WTC11 (cell line): ENCODE measurements at regions not wholly inside any gene's neighbourhood (a gene's known extent, or its start where the extent isn't known, plus 50 kb on each side); places are given as distances from the start of the nearest gene placed in this dataset.

Experiments used
- ATAC-seq: fragments of 200-7000 bp; cut with Tn5 transposase; 2 replicates; pipeline ENCODE4 v1.10.0; 2021; ENCODE audit warnings: mild to moderate bottlenecking, moderate library complexity
- CTCF ChIA-PET: fragments of 300-600 bp; sonication (Branson Sonifier 250); formaldehyde crosslinking; loops from one replicate; lab custom pipeline; 2021; ENCODE audit warnings: antibody characterized with exemption; lab: Charles Lee
- POLR2A ChIA-PET: fragments of 350-600 bp; sonication (Branson Sonifier 250); formaldehyde crosslinking; loops from one replicate; lab custom pipeline; 2021; ENCODE audit warnings: antibody characterized with exemption; lab: Charles Lee
- DNase-seq: peaks from one replicate; pipeline ENCODE4 v3.0.0; 2021; ENCODE audit warnings: low spot score
- H3K27ac Mint-ChIP-seq: 2 replicates; pipeline ENCODE4 v1.8.0; 2021; ENCODE audit warnings: mixed read lengths
- H3K27me3 Mint-ChIP-seq: 2 replicates; pipeline ENCODE4 v1.8.0; 2021; ENCODE audit warnings: low read depth, mild to moderate bottlenecking, moderate library complexity, mixed read lengths
- H3K36me3 Mint-ChIP-seq: 2 replicates; pipeline ENCODE4 v1.8.0; 2021; ENCODE audit warnings: mixed read lengths
- H3K4me1 Mint-ChIP-seq: 2 replicates; pipeline ENCODE4 v1.8.0; 2022; ENCODE audit warnings: mixed read lengths
- H3K4me3 Mint-ChIP-seq: 2 replicates; pipeline ENCODE4 v1.8.0; 2021; ENCODE audit warnings: mild to moderate bottlenecking, moderate library complexity, mixed read lengths
- H3K9me3 Mint-ChIP-seq: 2 replicates; pipeline ENCODE4 v1.8.0; 2021; ENCODE audit warnings: mixed read lengths
- JAZF1 ChIP-seq: fragments of 250-450 bp; sonication (Bioruptor Pico); IDR thresholded peaks from 2 replicates; pipeline ENCODE4 v1.9.0; 2021; ENCODE audit warnings: moderate library complexity, mild to moderate bottlenecking, inconsistent platforms
- RELA ChIP-seq: sonication (generic); formaldehyde crosslinking; IDR thresholded peaks from 2 replicates; pipeline ENCODE4 v1.8.1; 2022; ENCODE audit warnings: missing genetic modification reagents, mild to moderate bottlenecking, borderline replicate concordance
- SMAD4 ChIP-seq: sonication (generic); formaldehyde crosslinking; IDR thresholded peaks from 2 replicates; pipeline ENCODE4 v1.8.0; 2022; ENCODE audit warnings: mild to moderate bottlenecking, missing genetic modification reagents
- TCF7 ChIP-seq: sonication (generic); formaldehyde crosslinking; IDR thresholded peaks from 2 replicates; pipeline ENCODE4 v1.8.0; 2022; ENCODE audit warnings: mild to moderate bottlenecking, low read depth, missing genetic modification reagents, moderate library complexity
- ZNF219 ChIP-seq: sonication (generic); formaldehyde crosslinking; IDR thresholded peaks from 2 replicates; pipeline ENCODE4 v1.8.0; 2023; ENCODE audit warnings: missing genetic modification reagents, mild to moderate bottlenecking, borderline replicate concordance
- ZNF317 ChIP-seq: sonication (generic); formaldehyde crosslinking; IDR thresholded peaks from 2 replicates; pipeline ENCODE4 v1.8.1; 2023; ENCODE audit warnings: low read depth, mild to moderate bottlenecking, moderate library complexity, missing genetic modification reagents, borderline replicate concordance
- ZNF396 ChIP-seq: fragments of 250-450 bp; sonication (Bioruptor Pico); IDR thresholded peaks from 2 replicates; pipeline ENCODE4 v1.8.0; 2021; ENCODE audit warnings: mild to moderate bottlenecking, moderate library complexity, borderline replicate concordance
- ZNF423 ChIP-seq: fragments of 250-450 bp; sonication (Bioruptor Pico); IDR thresholded peaks from 2 replicates; pipeline ENCODE4 v2.1.2; 2022; ENCODE audit warnings: mild to moderate bottlenecking, moderate library complexity
- ZNF671 ChIP-seq: fragments of 250-450 bp; sonication (Bioruptor Pico); IDR thresholded peaks from 2 replicates; pipeline ENCODE4 v1.8.0; 2021; ENCODE audit warnings: mild to moderate bottlenecking
- TF ChIP-seq, protein P1 (sequence below): fragments of 250-450 bp; sonication (Bioruptor Pico); conservative IDR thresholded peaks from 2 replicates; pipeline ENCODE4 v1.9.0; 2021; ENCODE audit warnings: mild to moderate bottlenecking
- TF ChIP-seq, protein P2 (sequence below): sonication (generic); formaldehyde crosslinking; IDR thresholded peaks from 2 replicates; pipeline ENCODE4 v1.8.0; 2023; ENCODE audit warnings: mild to moderate bottlenecking, missing genetic modification reagents
- TF ChIP-seq, protein P3 (sequence below): fragments of 250-450 bp; sonication (Bioruptor Pico); IDR thresholded peaks from 2 replicates; pipeline ENCODE4 v2.1.2; 2022; ENCODE audit warnings: mild to moderate bottlenecking, moderate library complexity
- TF ChIP-seq, protein P4 (sequence below): sonication (generic); formaldehyde crosslinking; IDR thresholded peaks from 2 replicates; pipeline ENCODE4 v1.8.0; 2023; ENCODE audit warnings: missing genetic modification reagents, mild to moderate bottlenecking, borderline replicate concordance
- TF ChIP-seq, protein P5 (sequence below): sonication (generic); formaldehyde crosslinking; IDR thresholded peaks from 2 replicates; pipeline ENCODE4 v1.8.0; 2022; ENCODE audit warnings: mild to moderate bottlenecking, missing genetic modification reagents
- TF ChIP-seq, protein P6 (sequence below): sonication (generic); formaldehyde crosslinking; IDR thresholded peaks from 2 replicates; pipeline ENCODE4 v1.8.1; 2022; ENCODE audit warnings: mild to moderate bottlenecking, missing genetic modification reagents, moderate library complexity, borderline replicate concordance

DNA sequence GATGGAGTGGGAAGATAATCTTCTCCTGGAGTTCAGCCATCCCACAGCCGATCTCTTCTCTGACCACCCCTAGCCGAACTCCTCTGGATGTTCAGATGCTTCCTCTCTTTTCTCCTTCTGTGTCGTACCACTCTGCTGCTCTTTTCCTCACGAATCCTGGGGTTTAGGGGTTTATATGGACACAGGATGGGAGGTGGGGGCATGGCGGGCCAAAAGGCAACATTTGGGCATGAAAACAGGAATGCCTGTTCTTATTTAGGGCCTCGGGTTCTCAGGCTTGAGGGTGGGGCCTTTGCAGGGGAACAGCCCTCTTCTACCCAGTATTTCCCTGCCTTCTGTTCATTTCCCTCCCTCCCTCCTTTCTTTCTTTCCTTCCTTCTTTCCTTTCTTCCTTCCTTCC lies 112.7 kb downstream of the SLC35B3 start:
- Mint-ChIP-seq H3K27ac (no peak overlapping the region), H3K4me1 (no peaks in the 10 kb centered on the region), H3K4me3 (no peak overlapping the region), H3K27me3 (no peaks in the 10 kb centered on the region), H3K36me3 (no peaks in the 10 kb centered on the region), H3K9me3 (no peaks in the 10 kb centered on the region)
- ATAC-seq (no peak), DNase-seq (no peak)
- CTCF ChIA-PET = no interaction called here
- no peak for TF ChIP-seq SMAD4 (CRISPR knock-in tag)
- TF ChIP-seq ZNF671 = no peak
- TF ChIP-seq ZNF219 (CRISPR knock-in tag) = no peak
- no peak for TF ChIP-seq ZNF396
- TF ChIP-seq, protein P1, sequence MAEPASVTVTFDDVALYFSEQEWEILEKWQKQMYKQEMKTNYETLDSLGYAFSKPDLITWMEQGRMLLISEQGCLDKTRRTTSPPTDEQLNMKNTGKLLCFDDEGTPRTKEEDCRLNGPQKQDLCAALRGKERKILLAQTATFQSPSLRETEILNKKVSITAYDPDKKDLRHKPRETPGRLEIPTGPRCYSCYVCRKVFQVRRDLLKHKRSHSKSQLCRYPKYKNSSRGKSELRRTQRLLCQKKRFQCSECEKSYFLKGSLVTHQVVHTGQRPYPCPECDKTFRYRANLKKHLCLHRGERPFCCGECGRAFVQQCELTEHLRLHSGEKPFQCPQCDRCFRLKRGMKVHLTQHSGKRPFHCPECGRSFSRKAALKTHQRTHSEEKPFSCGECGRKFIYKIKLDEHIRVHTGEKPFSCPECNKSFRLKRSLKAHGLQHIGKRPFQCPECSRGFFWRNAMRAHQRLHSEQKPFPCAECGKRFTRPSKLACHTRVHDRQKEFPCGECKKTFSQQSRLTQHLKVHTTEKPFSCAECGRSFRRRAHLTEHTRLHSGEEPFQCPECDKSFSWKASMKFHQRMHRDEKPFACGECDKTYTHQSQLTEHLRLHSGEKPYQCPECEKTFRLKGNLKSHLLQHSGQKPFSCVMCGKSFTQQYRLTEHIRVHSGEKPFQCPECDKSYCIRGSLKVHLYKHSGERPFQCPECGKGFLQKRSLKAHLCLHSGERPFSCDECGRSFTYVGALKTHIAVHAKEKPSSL (CRISPR knock-in tag) = no peak
- POLR2A ChIA-PET = no interaction called here

DNA sequence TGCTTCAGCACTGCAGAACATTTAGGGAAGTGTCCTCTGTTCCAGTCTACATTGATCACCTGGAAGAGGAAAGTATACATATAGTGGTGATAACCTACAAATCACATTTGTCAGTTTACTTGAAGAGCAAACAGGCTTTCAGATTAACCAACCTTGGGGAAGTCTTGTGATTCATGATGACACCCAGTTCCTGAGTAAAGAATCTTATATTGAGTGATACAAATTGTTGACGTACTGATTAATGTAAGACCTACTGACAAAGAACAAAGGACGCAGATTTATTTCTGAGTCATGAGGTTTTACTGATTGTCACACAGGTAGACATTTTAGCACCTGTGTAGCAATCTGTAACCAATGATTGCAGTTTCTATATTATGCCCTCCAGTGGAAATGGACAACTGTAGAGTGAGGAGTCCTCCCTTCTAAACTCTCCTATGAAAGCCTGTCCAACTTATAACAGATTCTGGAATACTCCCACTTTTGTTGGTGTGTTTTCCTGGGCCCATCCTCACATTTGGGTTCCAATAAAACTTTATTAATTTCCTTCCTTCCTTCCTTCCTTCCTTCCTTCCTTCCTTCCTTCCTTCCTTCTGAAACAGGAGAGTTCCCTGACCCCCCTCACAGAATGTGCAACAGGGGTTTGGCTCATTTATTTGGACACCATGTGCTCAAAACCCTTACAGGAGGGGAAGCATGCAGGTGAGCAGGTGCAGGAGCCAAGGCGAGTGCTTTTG lies 113.5 kb downstream of the SLC35B3 start:
- Mint-ChIP-seq H3K27ac (no peak overlapping the region), H3K27me3 (no peaks in the 10 kb centered on the region), H3K4me1 (no peaks in the 10 kb centered on the region), H3K9me3 (no peaks in the 10 kb centered on the region), H3K36me3 (no peaks in the 10 kb centered on the region), H3K4me3 (no peak overlapping the region)
- ChIA-PET POLR2A (no interaction called here), CTCF (no interaction called here)
- ATAC-seq = no peak
- no peak for DNase-seq
- TF ChIP-seq, protein P2, sequence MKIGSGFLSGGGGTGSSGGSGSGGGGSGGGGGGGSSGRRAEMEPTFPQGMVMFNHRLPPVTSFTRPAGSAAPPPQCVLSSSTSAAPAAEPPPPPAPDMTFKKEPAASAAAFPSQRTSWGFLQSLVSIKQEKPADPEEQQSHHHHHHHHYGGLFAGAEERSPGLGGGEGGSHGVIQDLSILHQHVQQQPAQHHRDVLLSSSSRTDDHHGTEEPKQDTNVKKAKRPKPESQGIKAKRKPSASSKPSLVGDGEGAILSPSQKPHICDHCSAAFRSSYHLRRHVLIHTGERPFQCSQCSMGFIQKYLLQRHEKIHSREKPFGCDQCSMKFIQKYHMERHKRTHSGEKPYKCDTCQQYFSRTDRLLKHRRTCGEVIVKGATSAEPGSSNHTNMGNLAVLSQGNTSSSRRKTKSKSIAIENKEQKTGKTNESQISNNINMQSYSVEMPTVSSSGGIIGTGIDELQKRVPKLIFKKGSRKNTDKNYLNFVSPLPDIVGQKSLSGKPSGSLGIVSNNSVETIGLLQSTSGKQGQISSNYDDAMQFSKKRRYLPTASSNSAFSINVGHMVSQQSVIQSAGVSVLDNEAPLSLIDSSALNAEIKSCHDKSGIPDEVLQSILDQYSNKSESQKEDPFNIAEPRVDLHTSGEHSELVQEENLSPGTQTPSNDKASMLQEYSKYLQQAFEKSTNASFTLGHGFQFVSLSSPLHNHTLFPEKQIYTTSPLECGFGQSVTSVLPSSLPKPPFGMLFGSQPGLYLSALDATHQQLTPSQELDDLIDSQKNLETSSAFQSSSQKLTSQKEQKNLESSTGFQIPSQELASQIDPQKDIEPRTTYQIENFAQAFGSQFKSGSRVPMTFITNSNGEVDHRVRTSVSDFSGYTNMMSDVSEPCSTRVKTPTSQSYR (CRISPR knock-in tag) = no peak
- TF ChIP-seq, protein P3, sequence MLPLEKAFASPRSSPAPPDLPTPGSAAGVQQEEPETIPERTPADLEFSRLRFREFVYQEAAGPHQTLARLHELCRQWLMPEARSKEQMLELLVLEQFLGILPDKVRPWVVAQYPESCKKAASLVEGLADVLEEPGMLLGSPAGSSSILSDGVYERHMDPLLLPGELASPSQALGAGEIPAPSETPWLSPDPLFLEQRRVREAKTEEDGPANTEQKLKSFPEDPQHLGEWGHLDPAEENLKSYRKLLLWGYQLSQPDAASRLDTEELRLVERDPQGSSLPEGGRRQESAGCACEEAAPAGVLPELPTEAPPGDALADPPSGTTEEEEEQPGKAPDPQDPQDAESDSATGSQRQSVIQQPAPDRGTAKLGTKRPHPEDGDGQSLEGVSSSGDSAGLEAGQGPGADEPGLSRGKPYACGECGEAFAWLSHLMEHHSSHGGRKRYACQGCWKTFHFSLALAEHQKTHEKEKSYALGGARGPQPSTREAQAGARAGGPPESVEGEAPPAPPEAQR (CRISPR knock-in tag) = no peak
- TF ChIP-seq JAZF1 (CRISPR knock-in tag) = no peak

DNA sequence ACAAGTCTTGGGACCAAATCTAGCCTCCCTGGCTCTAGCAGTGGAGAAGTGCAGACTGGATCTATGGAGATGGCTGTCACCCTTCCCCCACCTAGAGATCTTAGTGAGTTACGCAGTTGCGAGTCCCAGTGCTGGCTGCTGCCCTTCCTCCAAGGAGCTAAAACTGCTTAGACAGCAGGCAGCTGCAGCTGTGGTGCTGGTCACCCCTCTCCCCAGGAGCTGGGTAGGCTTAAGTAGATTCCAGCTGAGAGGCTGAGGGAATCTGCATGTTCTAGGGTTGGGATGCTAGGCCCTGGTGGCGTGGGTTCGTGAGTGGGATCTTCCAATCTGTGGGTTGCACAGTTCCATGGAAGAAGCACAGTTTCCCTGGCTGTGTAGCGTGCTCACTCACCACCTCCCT lies 120.2 kb downstream of the SLC35B3 start:
- TF ChIP-seq RELA (0 out of 2 replicates have a peak, but pooled peaks have one; percentile 56), ZNF423 (peak; percentile 68), ZNF219 (CRISPR knock-in tag) (no peak)
- TF ChIP-seq, all 79 proteins: peak for 2
- DNase-seq (no peak), ATAC-seq (peak; percentile 63)
- Mint-ChIP-seq H3K27ac (no peak overlapping the region), H3K27me3 (peaks cover 3% of the 10 kb centered on the region; the same call in 1 of the 2 replicates), H3K4me1 (peaks cover 6% of the 10 kb centered on the region), H3K36me3 (peaks cover 12% of the 10 kb centered on the region), H3K9me3 (peaks cover 34% of the 10 kb centered on the region), H3K4me3 (no peak overlapping the region)
- ChIA-PET POLR2A (no interaction called here), CTCF (interaction anchor here (1.9 kb wide), 1 partner anchor 166 kb away, joined by 4 read pairs; no protein-coding TSS in a partner anchor)

DNA sequence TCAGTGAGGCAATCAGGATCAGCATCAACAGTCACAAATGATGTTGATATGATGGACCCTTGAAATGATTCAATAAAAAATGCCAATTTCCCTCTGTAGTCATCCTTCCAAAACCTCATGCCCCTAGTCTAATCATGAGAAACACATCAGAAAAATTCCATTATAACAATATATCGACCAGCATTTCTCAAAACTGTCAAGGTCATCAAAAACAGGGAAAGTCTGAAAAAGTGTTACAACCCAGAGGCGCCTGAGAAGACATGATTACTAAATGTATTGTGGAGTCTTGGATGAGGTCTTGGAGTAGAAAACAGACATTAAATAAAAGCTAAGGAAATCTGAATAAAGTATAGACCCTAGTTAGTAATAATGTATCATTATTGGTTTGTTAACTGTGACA lies 133.8 kb downstream of the SLC35B3 start:
- Mint-ChIP-seq H3K27ac (no peak overlapping the region), H3K4me3 (no peak overlapping the region), H3K4me1 (no peaks in the 10 kb centered on the region), H3K27me3 (no peaks in the 10 kb centered on the region), H3K36me3 (no peaks in the 10 kb centered on the region), H3K9me3 (peaks cover 8% of the 10 kb centered on the region)
- DNase-seq (no peak), ATAC-seq (no peak)
- CTCF ChIA-PET = no interaction called here
- POLR2A ChIA-PET = no interaction called here
- TF ChIP-seq, protein P4, sequence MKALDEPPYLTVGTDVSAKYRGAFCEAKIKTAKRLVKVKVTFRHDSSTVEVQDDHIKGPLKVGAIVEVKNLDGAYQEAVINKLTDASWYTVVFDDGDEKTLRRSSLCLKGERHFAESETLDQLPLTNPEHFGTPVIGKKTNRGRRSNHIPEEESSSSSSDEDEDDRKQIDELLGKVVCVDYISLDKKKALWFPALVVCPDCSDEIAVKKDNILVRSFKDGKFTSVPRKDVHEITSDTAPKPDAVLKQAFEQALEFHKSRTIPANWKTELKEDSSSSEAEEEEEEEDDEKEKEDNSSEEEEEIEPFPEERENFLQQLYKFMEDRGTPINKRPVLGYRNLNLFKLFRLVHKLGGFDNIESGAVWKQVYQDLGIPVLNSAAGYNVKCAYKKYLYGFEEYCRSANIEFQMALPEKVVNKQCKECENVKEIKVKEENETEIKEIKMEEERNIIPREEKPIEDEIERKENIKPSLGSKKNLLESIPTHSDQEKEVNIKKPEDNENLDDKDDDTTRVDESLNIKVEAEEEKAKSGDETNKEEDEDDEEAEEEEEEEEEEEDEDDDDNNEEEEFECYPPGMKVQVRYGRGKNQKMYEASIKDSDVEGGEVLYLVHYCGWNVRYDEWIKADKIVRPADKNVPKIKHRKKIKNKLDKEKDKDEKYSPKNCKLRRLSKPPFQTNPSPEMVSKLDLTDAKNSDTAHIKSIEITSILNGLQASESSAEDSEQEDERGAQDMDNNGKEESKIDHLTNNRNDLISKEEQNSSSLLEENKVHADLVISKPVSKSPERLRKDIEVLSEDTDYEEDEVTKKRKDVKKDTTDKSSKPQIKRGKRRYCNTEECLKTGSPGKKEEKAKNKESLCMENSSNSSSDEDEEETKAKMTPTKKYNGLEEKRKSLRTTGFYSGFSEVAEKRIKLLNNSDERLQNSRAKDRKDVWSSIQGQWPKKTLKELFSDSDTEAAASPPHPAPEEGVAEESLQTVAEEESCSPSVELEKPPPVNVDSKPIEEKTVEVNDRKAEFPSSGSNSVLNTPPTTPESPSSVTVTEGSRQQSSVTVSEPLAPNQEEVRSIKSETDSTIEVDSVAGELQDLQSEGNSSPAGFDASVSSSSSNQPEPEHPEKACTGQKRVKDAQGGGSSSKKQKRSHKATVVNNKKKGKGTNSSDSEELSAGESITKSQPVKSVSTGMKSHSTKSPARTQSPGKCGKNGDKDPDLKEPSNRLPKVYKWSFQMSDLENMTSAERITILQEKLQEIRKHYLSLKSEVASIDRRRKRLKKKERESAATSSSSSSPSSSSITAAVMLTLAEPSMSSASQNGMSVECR (CRISPR knock-in tag) = no peak
- no peak for TF ChIP-seq ZNF317 (CRISPR knock-in tag)
- no peak for TF ChIP-seq TCF7 (CRISPR knock-in tag)
- TF ChIP-seq, protein P5, sequence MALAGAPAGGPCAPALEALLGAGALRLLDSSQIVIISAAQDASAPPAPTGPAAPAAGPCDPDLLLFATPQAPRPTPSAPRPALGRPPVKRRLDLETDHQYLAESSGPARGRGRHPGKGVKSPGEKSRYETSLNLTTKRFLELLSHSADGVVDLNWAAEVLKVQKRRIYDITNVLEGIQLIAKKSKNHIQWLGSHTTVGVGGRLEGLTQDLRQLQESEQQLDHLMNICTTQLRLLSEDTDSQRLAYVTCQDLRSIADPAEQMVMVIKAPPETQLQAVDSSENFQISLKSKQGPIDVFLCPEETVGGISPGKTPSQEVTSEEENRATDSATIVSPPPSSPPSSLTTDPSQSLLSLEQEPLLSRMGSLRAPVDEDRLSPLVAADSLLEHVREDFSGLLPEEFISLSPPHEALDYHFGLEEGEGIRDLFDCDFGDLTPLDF (CRISPR knock-in tag) = no peak
- TF ChIP-seq, protein P6, sequence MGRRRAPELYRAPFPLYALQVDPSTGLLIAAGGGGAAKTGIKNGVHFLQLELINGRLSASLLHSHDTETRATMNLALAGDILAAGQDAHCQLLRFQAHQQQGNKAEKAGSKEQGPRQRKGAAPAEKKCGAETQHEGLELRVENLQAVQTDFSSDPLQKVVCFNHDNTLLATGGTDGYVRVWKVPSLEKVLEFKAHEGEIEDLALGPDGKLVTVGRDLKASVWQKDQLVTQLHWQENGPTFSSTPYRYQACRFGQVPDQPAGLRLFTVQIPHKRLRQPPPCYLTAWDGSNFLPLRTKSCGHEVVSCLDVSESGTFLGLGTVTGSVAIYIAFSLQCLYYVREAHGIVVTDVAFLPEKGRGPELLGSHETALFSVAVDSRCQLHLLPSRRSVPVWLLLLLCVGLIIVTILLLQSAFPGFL (CRISPR knock-in tag) = no peak
